ENCODE measurements at regions not wholly inside any gene's neighbourhood (a gene's known extent, or its start where the extent isn't known, plus 50 kb on each side); places are given as distances from the start of the nearest gene placed in this dataset.

- H3K27ac ChIP-seq = no peak overlapping the region
- ATAC-seq (no peak), DNase-seq (no peak)
- no peak overlapping the region for H3K4me3 ChIP-seq
- H3K4me1 ChIP-seq = no peaks in the 10 kb centered on the region
- no peak for TF ChIP-seq POLR2A (IDR thresholded peaks at IDR 0.05)
- no peak for TF ChIP-seq CTCF (IDR thresholded peaks at IDR 0.05)
- peaks cover 0 to 14% (median 5%) of the 10 kb centered on the region in 12 donors for H3K9me3 ChIP-seq
- H3K27me3 ChIP-seq = no peaks in the 10 kb centered on the region
- 41 to 68% (median 55%) methylated on average over 1 of the region's 1 CpG for WGBS, 4 donors
- intact Hi-C loops (cut with DNase I) = no loop called here
- no peaks in the 10 kb centered on the region for H3K36me3 ChIP-seq
Measured at GRCh38 chr13:97710797-97711196, 242.7 kb upstream of the IPO5 start.

GRCh38 chr13:97712770-97713169, 240.7 kb upstream of the IPO5 start:
- Histone ChIP-seq H3K4me1 (no peaks in the 10 kb centered on the region), H3K4me3 (no peak overlapping the region), H3K27me3 (no peaks in the 10 kb centered on the region), H3K9me3 (peaks cover 0 to 14% (median 5%) of the 10 kb centered on the region in 12 donors), H3K36me3 (no peaks in the 10 kb centered on the region), H3K27ac (no peak overlapping the region)
- DNase-seq (no peak), ATAC-seq (no peak)
- intact Hi-C loops (cut with DNase I) = no loop called here
- TF ChIP-seq POLR2A (IDR thresholded peaks at IDR 0.05) (no peak), CTCF (IDR thresholded peaks at IDR 0.05) (no peak)
- WGBS, 4 donors = 76 to 92% (median 84%) methylated on average over 1 of the region's 1 CpG

GRCh38 chr13:97715763-97716162, 237.7 kb upstream of the IPO5 start:
- Histone ChIP-seq H3K4me3 (no peak overlapping the region), H3K9me3 (peaks cover 0 to 14% (median 5%) of the 10 kb centered on the region in 12 donors), H3K4me1 (no peaks in the 10 kb centered on the region), H3K36me3 (no peaks in the 10 kb centered on the region), H3K27me3 (no peaks in the 10 kb centered on the region), H3K27ac (no peak overlapping the region)
- TF ChIP-seq CTCF (IDR thresholded peaks at IDR 0.05) (no peak), POLR2A (IDR thresholded peaks at IDR 0.05) (no peak)
- no peak for ATAC-seq
- intact Hi-C loops (cut with DNase I) = no loop called here
- DNase-seq = no peak

DNA sequence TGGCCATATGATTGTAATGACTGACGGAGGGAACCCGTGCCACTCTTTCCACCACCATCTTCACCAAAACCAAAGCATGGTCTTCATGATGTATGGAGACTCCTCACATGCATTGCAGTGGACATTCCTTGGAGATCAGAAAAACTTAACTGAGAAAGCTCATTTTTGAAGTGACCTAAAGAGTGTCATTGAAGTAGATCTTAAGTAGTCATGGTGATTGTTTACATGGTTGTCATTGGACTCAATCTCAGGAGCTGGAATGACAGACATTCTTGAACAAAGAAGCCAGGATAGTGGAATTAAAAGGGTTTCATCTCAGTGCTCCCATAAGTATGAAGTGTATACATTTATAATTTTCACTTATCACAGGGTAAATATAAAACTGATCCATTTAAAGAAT, 236.7 kb upstream of the IPO5 start:
- H3K9me3 ChIP-seq = peaks cover 0 to 14% (median 5%) of the 10 kb centered on the region in 12 donors
- DNase-seq (no peak), ATAC-seq (no peak)
- H3K4me1 ChIP-seq = no peaks in the 10 kb centered on the region
- H3K27me3 ChIP-seq = no peaks in the 10 kb centered on the region
- no peak overlapping the region for H3K4me3 ChIP-seq
- TF ChIP-seq CTCF (IDR thresholded peaks at IDR 0.05) (no peak), POLR2A (IDR thresholded peaks at IDR 0.05) (no peak)
- 89 to 94% (median 93%) methylated on average over 2 of the region's 2 CpGs for WGBS, 4 donors
- H3K36me3 ChIP-seq = no peaks in the 10 kb centered on the region
- intact Hi-C loops (cut with DNase I) = no loop called here
- H3K27ac ChIP-seq = no peak overlapping the region
